PC-3 (cell line): ENCODE measurements at regions not wholly inside any gene's neighbourhood (a gene's known extent, or its start where the extent isn't known, plus 50 kb on each side); places are given as distances from the start of the nearest gene placed in this dataset.

Experiments
- ATAC-seq: fragments of 200-7000 bp; cut with Tn5 transposase; 2 replicates; pipeline ENCODE4 v1.9.1; 2020; ENCODE audit warnings: mild to moderate bottlenecking, moderate library complexity
- BruUV-seq: library from RNA; stranded (reverse); fragments of 400-500 nt; replicated peaks from 2 replicates; lab custom pipeline; 2021; lab: Mats Ljungman, UMichigan
- CTCF ChIA-PET: fragments of 300-600 bp; sonication (Branson Sonifier 250); formaldehyde crosslinking; loops from one replicate; lab custom pipeline; 2022; ENCODE audit warnings: antibody characterized with exemption; lab: Charles Lee
- POLR2A ChIA-PET: fragments of 300-600 bp; sonication (Branson Sonifier 250); formaldehyde crosslinking; loops from one replicate; lab custom pipeline; 2022; ENCODE audit warnings: antibody characterized with exemption; ENCODE audit not compliant: unreplicated experiment; lab: Charles Lee
- DNase-seq: peaks from one replicate; pipeline ENCODE4 v3.0.0-alpha.2; 2015
- H2AFZ ChIP-seq: fragments of 300-600 bp; sonication (generic); 2 replicates; pipeline ENCODE4 v1.6.0; 2016; ENCODE audit warnings: antibody characterized with exemption, low read length
- H3F3A ChIP-seq: fragments of 300-600 bp; sonication (generic); one replicate; pipeline ENCODE4 v1.6.0; 2017; ENCODE audit warnings: antibody characterized with exemption, low read length, control low read depth, mild to moderate bottlenecking; ENCODE audit not compliant: unreplicated experiment
- H3K27ac ChIP-seq: fragments of 300-600 bp; sonication (generic); 2 replicates; pipeline ENCODE4 v1.5.1; 2016; ENCODE audit warnings: mild to moderate bottlenecking, low read length
- H3K27me3 ChIP-seq: fragments of 300-600 bp; sonication (generic); 2 replicates; pipeline ENCODE4 v1.6.1; 2016; ENCODE audit warnings: low read length, mixed read lengths
- H3K36me3 ChIP-seq: fragments of 300-600 bp; sonication (generic); 2 replicates; pipeline ENCODE4 v1.6.1; 2016; ENCODE audit warnings: low read depth, mixed run types, low read length, mixed read lengths
- H3K4me1 ChIP-seq: fragments of 300-600 bp; sonication (generic); 2 replicates; pipeline ENCODE4 v1.5.1; 2016; ENCODE audit warnings: low read length; ENCODE audit not compliant: insufficient read depth
- H3K4me2 ChIP-seq: fragments of 300-600 bp; sonication (generic); 2 replicates; pipeline ENCODE4 v1.6.0; 2016; ENCODE audit warnings: low read length
- H3K4me3 ChIP-seq: fragments of 300-600 bp; sonication (generic); 2 replicates; pipeline ENCODE4 v1.5.1; 2016; ENCODE audit warnings: mild to moderate bottlenecking, low read length, mixed read lengths
- H3K79me2 ChIP-seq: fragments of 300-600 bp; sonication (generic); 2 replicates; pipeline ENCODE4 v1.6.1; 2017; ENCODE audit warnings: low read length, mixed read lengths
- H3K9ac ChIP-seq: fragments of 300-600 bp; sonication (generic); 2 replicates; pipeline ENCODE4 v1.6.0; 2016; ENCODE audit warnings: mild to moderate bottlenecking, low read length
- H3K9me2 ChIP-seq: fragments of 300-600 bp; sonication (generic); replicated peaks from 2 replicates; pipeline ENCODE4 v1.6.1; 2016; ENCODE audit warnings: mixed run types, low read length, mixed read lengths
- H3K9me3 ChIP-seq: fragments of 300-600 bp; sonication (generic); 2 replicates; pipeline ENCODE4 v1.6.1; 2016; ENCODE audit warnings: low read length, mixed read lengths
- H4K20me1 ChIP-seq: fragments of 300-600 bp; sonication (generic); 2 replicates; pipeline ENCODE4 v1.6.1; 2016; ENCODE audit warnings: low read length, mixed read lengths
- CTCF ChIP-seq: fragments of 300-600 bp; sonication (generic); conservative IDR thresholded peaks from 2 replicates; pipeline ENCODE4 v1.5.1; 2017; ENCODE audit warnings: antibody characterized with exemption, low read depth, mild to moderate bottlenecking, low read length
- EZH2 ChIP-seq: fragments of 300-600 bp; sonication (generic); IDR thresholded peaks from one replicate; pipeline ENCODE4 v1.6.1; 2017; ENCODE audit warnings: antibody characterized with exemption, mild to moderate bottlenecking, low read length; ENCODE audit not compliant: unreplicated experiment
- EZH2phosphoT487 ChIP-seq: fragments of 300-600 bp; sonication (generic); IDR thresholded peaks from 2 replicates; pipeline ENCODE4 v1.6.1; 2018; ENCODE audit warnings: mild to moderate bottlenecking, antibody characterized with exemption, low read length, borderline replicate concordance
- intact Hi-C: fragments of 100-400 bp; cut with micrococcal nuclease; formaldehyde crosslinking; loops from 2 replicates; pipeline ENCODE4 v1.9.0; 2023

- Histone ChIP-seq H3K79me2 (no peaks in the 10 kb centered on the region), H3K27me3 (no peaks in the 10 kb centered on the region), H3F3A (no peaks in the 10 kb centered on the region), H3K9me3 (no peaks in the 10 kb centered on the region), H2AFZ (no peak overlapping the region), H4K20me1 (no peaks in the 10 kb centered on the region), H3K9me2 (no peaks in the 10 kb centered on the region), H3K27ac (peak overlapping the region; percentile 53), H3K9ac (no peak overlapping the region), H3K4me1 (peaks cover 10% of the 10 kb centered on the region), H3K4me3 (no peak overlapping the region), H3K36me3 (no peaks in the 10 kb centered on the region), H3K4me2 (peak overlapping the region; percentile 48)
- CTCF ChIA-PET = no interaction called here
- ATAC-seq (peak; percentile 84), DNase-seq (peak; percentile 66)
- POLR2A ChIA-PET = no interaction called here
- TF ChIP-seq CTCF (no peak), EZH2 (no peak)
- intact Hi-C loops = no loop called here
- BruUV-seq = no TSS peak
These were observed 727.7 kb upstream of the SLIT2 start for GRCh38 chr4:19523964-19524363.

- Histone ChIP-seq H3K9me3 (no peaks in the 10 kb centered on the region), H3F3A (no peaks in the 10 kb centered on the region), H3K4me3 (no peak overlapping the region), H3K4me2 (no peak overlapping the region), H3K79me2 (no peaks in the 10 kb centered on the region), H3K27me3 (no peaks in the 10 kb centered on the region), H3K4me1 (peaks cover 10% of the 10 kb centered on the region), H3K36me3 (no peaks in the 10 kb centered on the region), H4K20me1 (no peaks in the 10 kb centered on the region), H3K9ac (no peak overlapping the region), H3K27ac (no peak overlapping the region), H2AFZ (no peak overlapping the region), H3K9me2 (no peaks in the 10 kb centered on the region)
- intact Hi-C loops = no loop called here
- BruUV-seq = no TSS peak
- CTCF ChIA-PET = no interaction called here
- POLR2A ChIA-PET = no interaction called here
- DNase-seq (no peak), ATAC-seq (no peak)
- no peak for TF ChIP-seq CTCF
- no peak for TF ChIP-seq EZH2
- TF ChIP-seq EZH2phosphoT487 = no peak
These were observed 728.7 kb upstream of the SLIT2 start for GRCh38 chr4:19522966-19523365.

GRCh38 chr4:19520939-19521520, 730.7 kb upstream of the SLIT2 start:
- Histone ChIP-seq H3F3A (no peaks in the 10 kb centered on the region), H3K27me3 (no peaks in the 10 kb centered on the region), H3K4me1 (peaks cover 10% of the 10 kb centered on the region), H4K20me1 (no peaks in the 10 kb centered on the region), H3K36me3 (no peaks in the 10 kb centered on the region), H3K9me3 (no peaks in the 10 kb centered on the region), H3K79me2 (no peaks in the 10 kb centered on the region), H3K9ac (no peak overlapping the region), H3K4me2 (no peak overlapping the region), H3K27ac (no peak overlapping the region), H3K9me2 (no peaks in the 10 kb centered on the region), H2AFZ (no peak overlapping the region), H3K4me3 (no peak overlapping the region)
- POLR2A ChIA-PET = no interaction called here
- no TSS peak for BruUV-seq
- no peak for TF ChIP-seq EZH2
- CTCF ChIA-PET = no interaction called here
- DNase-seq (no peak), ATAC-seq (no peak)
- intact Hi-C loops = no loop called here
